PC-9 (cell line): ENCODE measurements at regions not wholly inside any gene's neighbourhood (a gene's known extent, or its start where the extent isn't known, plus 50 kb on each side); places are given as distances from the start of the nearest gene placed in this dataset.

Experiments used
- BruUV-seq: library from RNA; stranded (reverse); fragments of 400-500 nt; replicated peaks from 2 replicates; lab custom pipeline; 2021; lab: Mats Ljungman, UMichigan
- CTCF ChIA-PET: fragments of 300-600 bp; sonication (Branson Sonifier 250); formaldehyde crosslinking; loops from one replicate; lab custom pipeline; 2022; ENCODE audit warnings: antibody characterized with exemption; lab: Charles Lee
- POLR2A ChIA-PET: fragments of 300-600 bp; sonication (Branson Sonifier 250); formaldehyde crosslinking; loops from one replicate; lab custom pipeline; 2022; ENCODE audit warnings: antibody characterized with exemption; ENCODE audit not compliant: unreplicated experiment; lab: Charles Lee
- DNase-seq, 2 experiments: peaks; one replicate each; pipeline versions ENCODE4 v3.0.0 to v3.0.0-alpha.2; 2015 to 2022; ENCODE audit warnings: mixed read lengths in 1 of 2
- H2AFZ ChIP-seq: fragments of 200-600 bp; sonication (generic); 2 replicates; pipeline ENCODE4 v1.8.1; 2017; ENCODE audit warnings: antibody characterized with exemption
- H3F3A ChIP-seq: fragments of 200-600 bp; sonication (generic); 2 replicates; pipeline ENCODE4 v1.8.1; 2017; ENCODE audit warnings: antibody characterized with exemption, mild to moderate bottlenecking, low read depth; ENCODE audit not compliant: insufficient read depth
- H3K27ac ChIP-seq: fragments of 200-600 bp; sonication (generic); 2 replicates; pipeline ENCODE4 v1.6.1; 2016; ENCODE audit warnings: mixed run types
- H3K27me3 ChIP-seq: fragments of 200-600 bp; sonication (generic); 2 replicates; pipeline ENCODE4 v1.6.1; 2016; ENCODE audit warnings: low read depth, mixed run types; ENCODE audit not compliant: insufficient read depth
- H3K36me3 ChIP-seq: fragments of 200-600 bp; sonication (generic); 2 replicates; pipeline ENCODE4 v1.6.1; 2016; ENCODE audit warnings: low read depth, mixed run types
- H3K4me1 ChIP-seq: fragments of 200-600 bp; sonication (generic); replicated peaks from 2 replicates; pipeline ENCODE4 v1.6.1; 2016; ENCODE audit warnings: mixed run types; ENCODE audit not compliant: insufficient read depth
- H3K4me2 ChIP-seq: fragments of 200-600 bp; sonication (generic); 2 replicates; pipeline ENCODE4 v1.6.1; 2017; ENCODE audit warnings: mixed run types
- H3K4me3 ChIP-seq: fragments of 200-600 bp; sonication (generic); 2 replicates; pipeline ENCODE4 v1.6.1; 2016; ENCODE audit warnings: mixed run types
- H3K79me2 ChIP-seq: fragments of 200-600 bp; sonication (generic); 2 replicates; pipeline ENCODE4 v1.6.1; 2017; ENCODE audit warnings: low read depth, mixed run types
- H3K9me2 ChIP-seq: fragments of 200-600 bp; sonication (generic); 2 replicates; pipeline ENCODE4 v1.8.1; 2017; ENCODE audit warnings: mild to moderate bottlenecking; ENCODE audit not compliant: insufficient read depth
- H3K9me3 ChIP-seq: fragments of 200-600 bp; sonication (generic); 2 replicates; pipeline ENCODE4 v1.8.1; 2016; ENCODE audit warnings: low read depth; ENCODE audit not compliant: insufficient read depth
- H4K20me1 ChIP-seq: fragments of 200-600 bp; sonication (generic); 2 replicates; pipeline ENCODE4 v1.8.1; 2017; ENCODE audit not compliant: insufficient read depth
- CTCF ChIP-seq: fragments of 200-600 bp; sonication (generic); conservative IDR thresholded peaks from 2 replicates; pipeline ENCODE4 v1.6.1; 2017; ENCODE audit warnings: mixed run types, antibody characterized with exemption, mild to moderate bottlenecking, moderate library complexity
- EZH2 ChIP-seq: fragments of 200-600 bp; sonication (generic); IDR thresholded peaks from 2 replicates; pipeline ENCODE4 v1.8.0; 2017; ENCODE audit warnings: antibody characterized with exemption, low read depth
- intact Hi-C: fragments of 100-400 bp; cut with micrococcal nuclease; formaldehyde crosslinking; loops from one replicate; pipeline ENCODE4 v1.10.0; 2022; ENCODE audit not compliant: unreplicated experiment

DNA sequence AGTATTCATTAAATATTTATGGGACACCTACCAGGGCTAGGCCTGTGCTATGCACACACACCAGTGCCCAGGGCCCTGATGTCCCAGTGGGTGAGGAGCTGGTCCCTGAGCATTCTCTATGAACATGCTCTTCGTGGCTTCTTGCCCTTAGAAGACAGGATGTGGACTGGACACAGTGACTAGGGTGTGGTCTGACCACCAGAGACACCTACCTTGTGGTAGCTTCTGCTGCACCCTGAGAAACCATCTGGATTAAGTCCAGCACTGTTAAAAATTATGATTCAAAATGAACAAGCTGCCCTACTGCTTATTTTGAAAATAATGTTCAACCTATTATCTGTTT is 112.9 kb upstream of the RPS6KA2 start:
- Histone ChIP-seq H3F3A (no peaks in the 10 kb centered on the region), H4K20me1 (no peaks in the 10 kb centered on the region)

DNA sequence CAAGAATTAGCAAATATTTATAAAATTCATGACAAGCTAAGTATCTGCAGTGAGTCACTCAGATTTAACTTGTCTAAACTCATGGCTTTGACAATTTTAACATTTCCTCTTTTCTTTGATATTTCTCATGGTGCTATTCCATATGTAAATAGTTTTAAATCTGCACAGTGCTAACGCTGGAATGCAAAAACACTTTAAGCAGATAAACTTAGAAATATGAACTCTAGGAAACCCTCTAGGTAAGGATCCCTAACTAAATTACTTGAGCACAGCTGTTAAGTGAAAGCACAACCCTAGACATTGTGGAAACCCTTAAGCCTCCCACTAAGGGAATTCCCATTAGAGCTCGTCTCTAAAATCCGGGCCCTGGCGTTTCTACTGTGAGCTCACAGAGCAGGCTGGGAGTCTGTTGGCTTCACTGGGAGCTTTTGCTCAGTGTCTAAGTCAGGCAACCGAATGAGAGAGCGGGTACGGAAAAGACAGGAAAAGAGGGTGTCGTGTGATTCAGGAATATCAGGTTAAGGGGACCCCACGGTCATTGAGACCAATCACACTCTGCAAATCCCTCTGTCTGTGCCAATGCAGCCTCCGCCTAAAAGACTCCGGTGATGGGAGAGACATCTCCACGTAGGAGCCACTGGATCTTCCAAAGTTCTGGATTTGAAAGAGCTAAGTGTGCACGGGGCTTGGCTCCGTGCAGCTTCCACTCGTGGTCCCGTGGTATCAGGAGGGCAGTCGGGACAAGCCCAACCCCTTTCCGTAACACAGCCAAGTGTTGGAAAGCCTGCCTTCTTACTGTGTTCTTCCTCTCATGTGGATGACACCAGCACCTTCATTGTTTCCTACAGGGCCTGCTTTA is 112.3 kb upstream of the RPS6KA2 start:
- H2AFZ ChIP-seq, result no peak overlapping the region
- H3K36me3 ChIP-seq, result no peaks in the 10 kb centered on the region
- intact Hi-C loops, result no loop called here
- POLR2A ChIA-PET, result no interaction called here
- no peaks in the 10 kb centered on the region for H3F3A ChIP-seq
- H3K27me3 ChIP-seq, result no peaks in the 10 kb centered on the region
- BruUV-seq, result no TSS peak
- peaks cover 20% of the 10 kb centered on the region for H3K4me1 ChIP-seq
- H3K4me3 ChIP-seq, result no peak overlapping the region
- no peak overlapping the region for H3K4me2 ChIP-seq
- H3K27ac ChIP-seq, result no peak overlapping the region
- CTCF ChIA-PET, result no interaction called here
- no peaks in the 10 kb centered on the region for H4K20me1 ChIP-seq
- TF ChIP-seq EZH2, result no peak
- no peak for TF ChIP-seq CTCF
- DNase-seq, result no peak
- H3K9me2 ChIP-seq, result no peaks in the 10 kb centered on the region
- H3K79me2 ChIP-seq, result no peaks in the 10 kb centered on the region
- H3K9me3 ChIP-seq, result no peaks in the 10 kb centered on the region; the same call in 1 of the 2 replicates

More for the DNA sequence above, 112.9 kb upstream of the RPS6KA2 start:
- Histone ChIP-seq H3K27me3 (no peaks in the 10 kb centered on the region), H3K36me3 (no peaks in the 10 kb centered on the region), H2AFZ (no peak overlapping the region), H3K27ac (no peak overlapping the region), H3K79me2 (no peaks in the 10 kb centered on the region), H3K9me2 (no peaks in the 10 kb centered on the region), H3K4me2 (no peak overlapping the region), H3K9me3 (no peaks in the 10 kb centered on the region; the same call in 1 of the 2 replicates), H3K4me1 (peaks cover 20% of the 10 kb centered on the region), H3K4me3 (no peak overlapping the region)
- no TSS peak for BruUV-seq
- intact Hi-C loops, result no loop called here
- TF ChIP-seq EZH2 (no peak), CTCF (no peak)
- POLR2A ChIA-PET, result no interaction called here
- CTCF ChIA-PET, result no interaction called here
- DNase-seq, result no peak

DNA sequence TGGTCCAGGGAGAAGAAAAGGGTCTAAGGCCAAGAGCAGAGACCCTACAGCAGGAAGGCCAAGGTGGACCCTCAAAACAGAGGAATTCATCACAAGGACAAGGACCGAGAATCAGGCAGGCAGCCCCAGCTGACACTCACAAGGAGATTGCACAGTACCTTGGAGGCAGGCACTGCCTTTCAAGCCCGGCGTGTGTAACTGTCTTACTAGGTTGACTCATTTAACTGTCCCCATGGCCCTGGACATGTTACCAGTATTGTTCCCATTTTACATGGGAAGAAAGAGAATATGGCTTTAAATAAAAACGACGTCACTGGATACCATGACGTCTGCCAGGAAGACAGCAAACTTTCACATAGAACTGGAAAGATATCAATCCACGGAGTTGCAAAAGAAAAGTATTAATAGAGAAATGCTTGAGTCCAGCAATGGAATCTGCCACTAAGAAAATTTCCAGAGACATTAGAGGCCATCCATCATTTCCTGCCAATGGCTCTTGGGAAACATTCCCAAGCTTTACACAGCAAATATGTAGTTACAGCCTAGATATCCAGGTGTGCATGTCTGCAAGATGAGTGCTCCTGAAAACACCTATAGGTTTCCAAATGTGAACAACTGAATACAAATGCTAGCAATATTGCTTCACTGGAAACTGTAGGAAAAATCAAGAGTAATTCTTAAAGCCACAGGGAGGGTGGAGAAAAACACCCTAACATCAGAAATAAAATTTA is 111.5 kb upstream of the RPS6KA2 start:
- H3K79me2 ChIP-seq, result no peaks in the 10 kb centered on the region
- TF ChIP-seq CTCF (no peak), EZH2 (no peak)
- H3K27me3 ChIP-seq, result no peaks in the 10 kb centered on the region
- H2AFZ ChIP-seq, result no peak overlapping the region
- H3K36me3 ChIP-seq, result no peaks in the 10 kb centered on the region
- ChIA-PET POLR2A (no interaction called here), CTCF (no interaction called here)
- DNase-seq, result no peak
- H3K9me3 ChIP-seq, result no peaks in the 10 kb centered on the region; the same call in 1 of the 2 replicates
- H3F3A ChIP-seq, result no peaks in the 10 kb centered on the region
- no peak overlapping the region for H3K4me2 ChIP-seq
- intact Hi-C loops, result no loop called here
- no peak overlapping the region for H3K27ac ChIP-seq
- H3K4me1 ChIP-seq, result peaks cover 20% of the 10 kb centered on the region
- BruUV-seq, result no TSS peak
- no peaks in the 10 kb centered on the region for H3K9me2 ChIP-seq
- H4K20me1 ChIP-seq, result no peaks in the 10 kb centered on the region
- H3K4me3 ChIP-seq, result no peak overlapping the region
